ENCODE measurements at regions not wholly inside any gene's neighbourhood (a gene's known extent, or its start where the extent isn't known, plus 50 kb on each side); places are given as distances from the start of the nearest gene placed in this dataset.

DNA sequence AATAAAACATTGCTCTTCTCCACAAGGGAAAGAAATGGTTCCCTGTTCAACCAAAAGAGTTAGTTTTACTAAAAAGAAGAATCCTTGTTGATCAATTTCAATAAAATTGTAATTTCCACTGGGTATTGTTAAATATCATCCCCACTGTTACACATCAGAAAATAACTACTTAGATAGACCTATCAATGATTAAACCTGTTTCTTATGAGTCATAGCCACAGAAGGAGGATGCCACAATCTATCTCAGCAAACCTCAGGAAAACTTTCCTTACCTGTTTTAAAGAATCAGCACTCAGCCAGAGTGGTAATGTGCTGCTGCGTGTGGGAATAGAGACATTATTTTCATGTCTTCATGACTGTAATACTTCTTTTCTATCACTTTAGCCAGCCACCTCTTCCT is 72.5 kb upstream of the RPS4Y2 start:
- H3K4me2 ChIP-seq (ENCODE audit: low read length), result no peak overlapping the region
- H3K27me3 ChIP-seq (ENCODE audit: low read depth, low read length), result no peaks in the 10 kb centered on the region

DNA sequence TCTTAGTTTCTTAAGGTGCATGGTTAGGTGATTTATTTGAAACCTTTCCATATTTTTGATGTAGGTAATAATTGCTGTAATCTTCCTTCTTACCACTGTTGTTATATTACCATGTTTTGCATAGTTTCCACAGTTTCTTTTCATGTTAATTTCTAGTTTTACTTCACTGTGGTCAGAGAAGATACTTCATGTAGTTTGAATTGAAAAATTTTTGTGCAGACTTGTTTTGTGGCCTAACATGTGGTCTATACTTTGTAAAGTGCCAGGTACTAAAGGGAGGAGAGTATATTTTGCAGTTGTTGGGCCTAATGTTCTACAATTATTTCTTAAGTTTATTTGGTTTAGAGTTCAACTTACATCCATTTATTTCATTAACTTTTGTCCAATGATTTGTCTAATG is 69.2 kb upstream of the RPS4Y2 start:
- Histone ChIP-seq H3K4me1 (ENCODE audit: low read length) (peaks cover 4% of the 10 kb centered on the region; the same call in 1 of the 2 replicates), H2AFZ (ENCODE audit: low read depth, low read length) (no peak overlapping the region), H3K4me2 (ENCODE audit: low read length) (no peak overlapping the region), H3K9me3 (ENCODE audit: insufficient read depth, low read length) (no peaks in the 10 kb centered on the region), H4K20me1 (ENCODE audit: insufficient read depth, low read length) (no peaks in the 10 kb centered on the region), H3K4me3 (ENCODE audit: low read length) (no peak overlapping the region), H3K9ac (ENCODE audit: low read length) (no peak overlapping the region), H3K27ac (ENCODE audit: low read length) (no peak overlapping the region), H3K27me3 (ENCODE audit: low read depth, low read length) (no peaks in the 10 kb centered on the region), H3K79me2 (ENCODE audit: low read length) (no peaks in the 10 kb centered on the region), H3K36me3 (replicated peaks; ENCODE audit: low read depth, low read length) (no peaks in the 10 kb centered on the region)
- TF ChIP-seq, protein P1, sequence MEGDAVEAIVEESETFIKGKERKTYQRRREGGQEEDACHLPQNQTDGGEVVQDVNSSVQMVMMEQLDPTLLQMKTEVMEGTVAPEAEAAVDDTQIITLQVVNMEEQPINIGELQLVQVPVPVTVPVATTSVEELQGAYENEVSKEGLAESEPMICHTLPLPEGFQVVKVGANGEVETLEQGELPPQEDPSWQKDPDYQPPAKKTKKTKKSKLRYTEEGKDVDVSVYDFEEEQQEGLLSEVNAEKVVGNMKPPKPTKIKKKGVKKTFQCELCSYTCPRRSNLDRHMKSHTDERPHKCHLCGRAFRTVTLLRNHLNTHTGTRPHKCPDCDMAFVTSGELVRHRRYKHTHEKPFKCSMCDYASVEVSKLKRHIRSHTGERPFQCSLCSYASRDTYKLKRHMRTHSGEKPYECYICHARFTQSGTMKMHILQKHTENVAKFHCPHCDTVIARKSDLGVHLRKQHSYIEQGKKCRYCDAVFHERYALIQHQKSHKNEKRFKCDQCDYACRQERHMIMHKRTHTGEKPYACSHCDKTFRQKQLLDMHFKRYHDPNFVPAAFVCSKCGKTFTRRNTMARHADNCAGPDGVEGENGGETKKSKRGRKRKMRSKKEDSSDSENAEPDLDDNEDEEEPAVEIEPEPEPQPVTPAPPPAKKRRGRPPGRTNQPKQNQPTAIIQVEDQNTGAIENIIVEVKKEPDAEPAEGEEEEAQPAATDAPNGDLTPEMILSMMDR (IDR thresholded peaks at IDR 0.05; ENCODE audit: low read depth, low read length), result no peak
- no peak for TF ChIP-seq EZH2phosphoT487 (IDR thresholded peaks at IDR 0.05; ENCODE audit: low read depth)

More for the DNA sequence above, 72.5 kb upstream of the RPS4Y2 start:
- no peak overlapping the region for H3K27ac ChIP-seq (ENCODE audit: low read length)
- H2AFZ ChIP-seq (ENCODE audit: low read depth, low read length), result no peak overlapping the region
- no peaks in the 10 kb centered on the region for H4K20me1 ChIP-seq (ENCODE audit: insufficient read depth, low read length)
- H3K9ac ChIP-seq (ENCODE audit: low read length), result no peak overlapping the region
- H3K9me3 ChIP-seq (ENCODE audit: insufficient read depth, low read length), result no peaks in the 10 kb centered on the region
- H3K4me3 ChIP-seq (ENCODE audit: low read length), result no peak overlapping the region
- H3K4me1 ChIP-seq (ENCODE audit: low read length), result peaks cover 4% of the 10 kb centered on the region; the same call in 1 of the 2 replicates
- H3K36me3 ChIP-seq (replicated peaks; ENCODE audit: low read depth, low read length), result no peaks in the 10 kb centered on the region
- no peaks in the 10 kb centered on the region for H3K79me2 ChIP-seq (ENCODE audit: low read length)
- TF ChIP-seq, protein P1 (IDR thresholded peaks at IDR 0.05; ENCODE audit: low read depth, low read length), result no peak
- TF ChIP-seq EZH2phosphoT487 (IDR thresholded peaks at IDR 0.05; ENCODE audit: low read depth), result no peak
